ENCODE measurements at regions not wholly inside any gene's neighbourhood (a gene's known extent, or its start where the extent isn't known, plus 50 kb on each side); places are given as distances from the start of the nearest gene placed in this dataset.
"Not testable (repeated sequence)": the region's sequence is repeated elsewhere in the genome, so short reads cannot be mapped to it uniquely, and the experiment has no call there.

GRCh38 chr15:91649831-91650321 lies 203.6 kb upstream of the SLCO3A1 start:
- TF ChIP-seq, protein P1, sequence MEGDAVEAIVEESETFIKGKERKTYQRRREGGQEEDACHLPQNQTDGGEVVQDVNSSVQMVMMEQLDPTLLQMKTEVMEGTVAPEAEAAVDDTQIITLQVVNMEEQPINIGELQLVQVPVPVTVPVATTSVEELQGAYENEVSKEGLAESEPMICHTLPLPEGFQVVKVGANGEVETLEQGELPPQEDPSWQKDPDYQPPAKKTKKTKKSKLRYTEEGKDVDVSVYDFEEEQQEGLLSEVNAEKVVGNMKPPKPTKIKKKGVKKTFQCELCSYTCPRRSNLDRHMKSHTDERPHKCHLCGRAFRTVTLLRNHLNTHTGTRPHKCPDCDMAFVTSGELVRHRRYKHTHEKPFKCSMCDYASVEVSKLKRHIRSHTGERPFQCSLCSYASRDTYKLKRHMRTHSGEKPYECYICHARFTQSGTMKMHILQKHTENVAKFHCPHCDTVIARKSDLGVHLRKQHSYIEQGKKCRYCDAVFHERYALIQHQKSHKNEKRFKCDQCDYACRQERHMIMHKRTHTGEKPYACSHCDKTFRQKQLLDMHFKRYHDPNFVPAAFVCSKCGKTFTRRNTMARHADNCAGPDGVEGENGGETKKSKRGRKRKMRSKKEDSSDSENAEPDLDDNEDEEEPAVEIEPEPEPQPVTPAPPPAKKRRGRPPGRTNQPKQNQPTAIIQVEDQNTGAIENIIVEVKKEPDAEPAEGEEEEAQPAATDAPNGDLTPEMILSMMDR (IDR thresholded peaks at IDR 0.05; ENCODE audit: low read depth, low read length): no peak
- no peak for DNase-seq (ENCODE audit: low read depth in 2 of 2)
- H3K4me3 ChIP-seq (replicated peaks in 1 of 2; ENCODE audit: low read depth in 2 of 2, low read length in 2 of 2): no peak overlapping the region

DNA sequence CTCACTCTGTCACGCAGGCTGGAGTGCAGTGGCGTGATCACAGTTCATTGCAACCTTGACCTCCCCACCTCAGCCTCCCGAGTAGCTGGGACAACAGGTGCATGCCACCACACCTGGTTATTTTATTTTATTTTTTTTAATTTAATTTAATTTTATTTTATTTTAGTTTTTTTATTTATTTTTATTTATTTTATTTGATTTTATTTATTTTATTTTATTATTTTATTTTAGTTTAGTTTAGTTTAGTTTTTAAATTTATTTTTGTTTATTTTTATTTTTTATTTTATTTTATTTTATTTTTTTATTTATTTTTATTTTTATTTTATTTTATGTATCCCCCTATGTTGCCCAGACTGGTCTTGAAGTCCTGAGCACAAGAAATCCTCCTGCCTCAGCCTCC lies 202.3 kb upstream of the SLCO3A1 start:
- H3K4me3 ChIP-seq (replicated peaks in 1 of 2; ENCODE audit: low read depth in 2 of 2, low read length in 2 of 2): no peak overlapping the region
- DNase-seq (ENCODE audit: low read depth in 2 of 2): no peak
- TF ChIP-seq, protein P1 (IDR thresholded peaks at IDR 0.05; ENCODE audit: low read depth, low read length): no peak

- H3K4me3 ChIP-seq (replicated peaks in 1 of 2; ENCODE audit: low read depth in 2 of 2, low read length in 2 of 2): no peak overlapping the region
- DNase-seq (ENCODE audit: low read depth in 2 of 2): no peak
- TF ChIP-seq, protein P1 (IDR thresholded peaks at IDR 0.05; ENCODE audit: low read depth, low read length): no peak
Measured at GRCh38 chr15:91652610-91653207, 200.8 kb upstream of the SLCO3A1 start.

DNA sequence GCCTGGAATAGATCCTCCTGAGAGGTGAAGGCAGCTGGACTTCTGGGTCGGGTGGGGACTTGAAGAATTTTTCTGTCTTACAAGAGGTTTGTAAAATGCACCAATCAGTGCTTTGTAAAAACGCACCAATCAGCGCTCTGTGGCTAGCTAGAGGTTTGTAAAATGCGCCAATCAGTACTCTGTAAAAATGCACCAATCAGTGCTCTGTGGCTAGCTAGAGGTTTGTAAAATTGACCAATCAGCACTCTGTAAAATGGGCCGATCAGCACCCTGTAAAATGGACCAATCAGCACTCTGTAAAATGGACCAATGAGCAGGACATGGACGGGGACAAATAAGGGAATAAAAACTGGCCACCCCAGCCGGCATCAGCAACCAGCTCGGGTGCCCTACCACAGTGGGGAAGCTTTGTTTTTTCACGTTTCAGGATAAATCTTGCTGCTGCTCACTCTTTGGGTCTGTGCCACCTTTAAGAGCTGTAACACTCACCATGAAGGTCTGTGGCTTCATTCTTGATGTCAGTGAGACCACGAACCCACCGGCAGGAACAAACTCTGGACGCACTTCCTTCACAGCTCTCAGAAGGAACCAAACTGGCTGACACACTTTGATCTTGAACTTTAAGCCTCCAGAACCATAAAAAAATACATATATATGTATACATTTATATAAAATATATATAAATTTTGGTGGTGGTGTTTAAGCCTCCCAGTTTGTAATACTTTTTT lies 197.8 kb upstream of the SLCO3A1 start:
- not testable (repeated sequence) for DNase-seq (ENCODE audit: low read depth in 2 of 2); H3K4me3 ChIP-seq (replicated peaks in 1 of 2; ENCODE audit: low read depth in 2 of 2, low read length in 2 of 2)

GRCh38 chr15:91660174-91660649 lies 193.3 kb upstream of the SLCO3A1 start:
- H3K4me3 ChIP-seq (replicated peaks in 1 of 2; ENCODE audit: low read depth in 2 of 2, low read length in 2 of 2): no peak overlapping the region
- TF ChIP-seq, protein P1 (IDR thresholded peaks at IDR 0.05; ENCODE audit: low read depth, low read length): no peak
- no peak for DNase-seq (ENCODE audit: low read depth in 2 of 2)

GRCh38 chr15:91664224-91664836 lies 189.2 kb upstream of the SLCO3A1 start:
- no peak overlapping the region for H3K4me3 ChIP-seq (replicated peaks in 1 of 2; ENCODE audit: low read depth in 2 of 2, low read length in 2 of 2)
- TF ChIP-seq, protein P1 (IDR thresholded peaks at IDR 0.05; ENCODE audit: low read depth, low read length): no peak
- DNase-seq (ENCODE audit: low read depth in 2 of 2): no peak

DNA sequence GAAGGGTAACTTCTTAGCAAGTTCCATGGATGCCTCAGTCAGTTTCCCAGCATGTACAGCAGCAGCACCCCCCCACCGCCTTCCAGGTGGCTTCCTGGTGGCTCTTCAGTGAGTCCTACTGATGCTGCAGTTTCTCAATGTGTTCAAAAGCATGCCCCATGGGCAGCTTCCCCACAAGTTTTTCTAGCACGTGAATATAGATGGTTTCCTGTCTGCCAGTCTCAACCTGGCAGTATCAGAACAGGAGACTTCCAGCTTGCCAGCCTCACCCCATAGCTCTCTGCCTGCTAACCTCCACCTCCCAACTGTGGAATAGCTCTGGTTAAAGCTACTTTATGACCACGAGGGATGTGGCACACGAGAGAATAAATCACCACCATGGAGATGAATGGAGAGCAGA lies 188.3 kb upstream of the SLCO3A1 start:
- DNase-seq (ENCODE audit: low read depth in 2 of 2): no peak
- TF ChIP-seq, protein P1 (IDR thresholded peaks at IDR 0.05; ENCODE audit: low read depth, low read length): no peak
- no peak overlapping the region for H3K4me3 ChIP-seq (replicated peaks in 1 of 2; ENCODE audit: low read depth in 2 of 2, low read length in 2 of 2)
